DND-41 (cell line): ENCODE measurements at regions not wholly inside any gene's neighbourhood (a gene's known extent, or its start where the extent isn't known, plus 50 kb on each side); places are given as distances from the start of the nearest gene placed in this dataset.

Experiments
- CTCF ChIP-seq: IDR thresholded peaks from 2 replicates; pipeline ENCODE4 v1.5.1; 2012; ENCODE audit warnings: borderline replicate concordance, low read length, moderate library complexity, mild to moderate bottlenecking; ENCODE audit not compliant: poor library complexity, severe bottlenecking; ENCODE audit errors: extremely low read depth
- EZH2 ChIP-seq: IDR thresholded peaks from 3 replicates; pipeline ENCODE4 v1.6.1; 2012; ENCODE audit warnings: borderline replicate concordance, low read depth, mild to moderate bottlenecking, moderate library complexity, low read length, inconsistent platforms; ENCODE audit not compliant: severe bottlenecking

GRCh38 chr7:46527360-46527759 lies 606.3 kb upstream of the IGFBP3 start:
- TF ChIP-seq CTCF (no peak), EZH2 (no peak)
